Activated T-helper 17 cell treated with anti-CD3 and anti-CD28 coated beads, Interleukin-2, amount 50 U/mL, for 72 hours (primary cell): ENCODE measurements at regions not wholly inside any gene's neighbourhood (a gene's known extent, or its start where the extent isn't known, plus 50 kb on each side); places are given as distances from the start of the nearest gene placed in this dataset.
A peak's percentile ranks its signal among the peaks of the same experiment; 100 is the strongest.

Experiments used
- ATAC-seq: fragments of 150-1000 bp; cut with Tn5 transposase; replicated peaks from 2 replicates; pipeline ENCODE4 v1.10.0; 2021; ENCODE audit warnings: mild to moderate bottlenecking, moderate library complexity
- H3K27ac Mint-ChIP-seq: one replicate; pipeline ENCODE4 v1.8.0; 2022; ENCODE audit warnings: mixed read lengths
- H3K27me3 Mint-ChIP-seq: one replicate; pipeline ENCODE4 v1.8.0; 2022; ENCODE audit warnings: mixed read lengths
- H3K36me3 Mint-ChIP-seq: one replicate; pipeline ENCODE4 v1.8.0; 2022; ENCODE audit warnings: low read depth, mild to moderate bottlenecking, mixed read lengths
- H3K4me1 Mint-ChIP-seq: one replicate; pipeline ENCODE4 v1.8.0; 2022; ENCODE audit warnings: mixed read lengths
- H3K4me3 Mint-ChIP-seq: one replicate; pipeline ENCODE4 v1.8.0; 2022; ENCODE audit warnings: mild to moderate bottlenecking, mixed read lengths
- H3K9me3 Mint-ChIP-seq: one replicate; pipeline ENCODE4 v1.8.0; 2022; ENCODE audit warnings: mixed read lengths

DNA sequence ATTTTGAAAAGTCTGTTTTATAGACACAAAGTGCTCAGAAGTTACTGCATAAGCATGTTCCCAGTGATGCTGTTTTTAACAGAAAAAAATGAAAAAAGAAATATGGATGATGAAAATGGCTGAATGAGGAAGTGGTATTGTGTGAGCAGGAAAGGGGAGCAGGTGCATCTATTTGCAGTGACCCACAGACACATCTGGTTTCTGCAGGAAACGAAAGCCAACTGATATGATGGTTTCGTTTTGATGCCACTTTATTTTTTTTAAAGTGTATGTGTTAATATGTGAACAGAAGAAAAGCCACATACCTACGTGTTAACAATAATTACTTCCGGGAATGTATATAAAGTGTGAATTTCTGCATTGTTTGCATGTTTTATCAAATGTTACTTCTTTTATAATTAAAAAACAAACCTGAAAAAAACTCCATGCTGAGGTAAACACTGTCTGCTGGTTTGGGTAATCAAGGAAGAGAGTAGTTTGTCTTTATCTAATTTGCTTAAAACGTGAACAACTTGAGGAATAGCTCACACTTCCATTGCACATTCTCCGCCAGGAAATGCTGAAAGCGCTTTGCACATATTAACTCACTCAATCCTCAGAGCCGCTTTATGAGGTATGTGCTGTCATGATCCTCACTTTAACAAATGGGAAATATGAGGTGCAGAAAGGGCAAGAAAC, 1335.9 kb downstream of the TBC1D22A start:
- Mint-ChIP-seq H3K27me3 (peaks cover 8% of the 10 kb centered on the region), H3K36me3 (no peaks in the 10 kb centered on the region), H3K4me3 (peak overlapping the region; percentile 61), H3K27ac (peak overlapping the region; percentile 39), H3K9me3 (no peaks in the 10 kb centered on the region), H3K4me1 (peaks cover 17% of the 10 kb centered on the region)
- ATAC-seq, result peak; percentile 88

GRCh38 chr22:48097723-48098122, 1335.3 kb downstream of the TBC1D22A start:
- peak overlapping the region; percentile 61 for H3K4me3 Mint-ChIP-seq
- H3K9me3 Mint-ChIP-seq, result no peaks in the 10 kb centered on the region
- H3K4me1 Mint-ChIP-seq, result peaks cover 17% of the 10 kb centered on the region
- H3K27ac Mint-ChIP-seq, result peak overlapping the region; percentile 39
- no peaks in the 10 kb centered on the region for H3K36me3 Mint-ChIP-seq
- peaks cover 4% of the 10 kb centered on the region for H3K27me3 Mint-ChIP-seq
- no peak for ATAC-seq

DNA sequence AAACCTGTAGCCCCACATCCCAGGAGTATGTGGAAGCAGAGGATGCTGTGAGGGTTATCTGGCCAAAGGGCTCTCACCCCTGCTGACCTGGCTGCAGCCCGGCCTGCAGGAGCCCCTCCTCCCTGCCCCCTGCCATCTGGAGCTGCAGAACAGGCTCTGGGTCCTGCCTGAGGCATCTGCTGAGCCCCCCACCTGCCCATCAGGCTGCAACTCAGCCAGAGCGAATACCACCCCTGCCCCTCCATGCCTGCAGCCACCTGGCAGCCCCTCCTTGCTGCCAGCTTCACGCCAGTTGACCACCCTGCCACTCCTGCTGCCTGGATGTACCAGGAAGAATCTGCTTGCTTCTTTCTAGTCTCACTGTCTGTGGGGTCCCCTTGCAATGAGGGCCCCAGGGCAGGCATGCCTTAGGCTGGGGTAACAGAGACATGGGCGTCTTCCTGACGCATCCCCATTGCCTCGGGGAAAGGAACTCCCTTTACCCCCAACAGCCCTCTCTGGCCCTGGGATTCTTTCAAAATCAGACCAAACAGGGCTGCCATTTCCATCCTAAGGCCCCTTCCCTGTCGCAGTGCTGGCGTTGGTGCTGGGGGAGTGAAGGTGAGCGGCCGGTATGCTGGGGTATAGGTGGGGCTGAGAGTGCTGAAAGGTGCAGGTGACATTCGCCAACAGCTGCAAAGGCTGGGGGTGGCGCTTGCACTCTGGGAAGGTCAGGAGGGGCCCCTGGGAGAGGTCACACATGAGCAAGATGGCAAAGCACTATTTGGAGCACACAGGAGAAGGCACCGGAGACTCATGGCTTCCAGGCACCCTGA, 1334.6 kb downstream of the TBC1D22A start:
- Mint-ChIP-seq H3K36me3 (no peaks in the 10 kb centered on the region), H3K4me3 (no peak overlapping the region), H3K27me3 (peaks cover 3% of the 10 kb centered on the region), H3K4me1 (peaks cover 17% of the 10 kb centered on the region), H3K9me3 (no peaks in the 10 kb centered on the region), H3K27ac (no peak overlapping the region)
- ATAC-seq, result no peak

DNA sequence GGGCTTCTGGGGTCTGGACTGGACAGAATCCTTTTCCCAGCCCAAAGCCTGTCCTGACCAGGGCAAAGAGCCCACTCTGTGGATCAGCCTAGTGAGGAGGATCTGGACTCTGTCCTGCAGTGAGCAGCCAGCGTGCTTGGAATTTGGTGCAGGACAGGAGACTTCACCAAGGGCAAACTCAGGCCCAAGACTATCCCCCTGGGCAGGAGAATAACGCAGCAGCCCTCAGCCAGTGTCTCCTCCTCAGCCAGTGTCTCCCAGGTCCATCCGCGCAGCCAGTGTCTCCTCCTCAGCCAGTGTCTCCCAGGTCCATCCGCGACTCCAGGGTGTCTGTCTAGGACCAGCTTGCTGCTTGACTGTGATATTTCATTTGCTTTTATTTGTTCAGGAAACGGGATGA, 1334.0 kb downstream of the TBC1D22A start:
- H3K36me3 Mint-ChIP-seq, result no peaks in the 10 kb centered on the region
- peaks cover 17% of the 10 kb centered on the region for H3K4me1 Mint-ChIP-seq
- no peaks in the 10 kb centered on the region for H3K9me3 Mint-ChIP-seq
- no peak overlapping the region for H3K27ac Mint-ChIP-seq
- ATAC-seq, result no peak
- H3K4me3 Mint-ChIP-seq, result no peak overlapping the region
- H3K27me3 Mint-ChIP-seq, result no peaks in the 10 kb centered on the region

GRCh38 chr22:48093981-48094380, 1331.5 kb downstream of the TBC1D22A start:
- Mint-ChIP-seq H3K4me3 (no peak overlapping the region), H3K27ac (no peak overlapping the region), H3K9me3 (no peaks in the 10 kb centered on the region), H3K4me1 (peaks cover 11% of the 10 kb centered on the region), H3K27me3 (no peaks in the 10 kb centered on the region), H3K36me3 (no peaks in the 10 kb centered on the region)
- no peak for ATAC-seq

DNA sequence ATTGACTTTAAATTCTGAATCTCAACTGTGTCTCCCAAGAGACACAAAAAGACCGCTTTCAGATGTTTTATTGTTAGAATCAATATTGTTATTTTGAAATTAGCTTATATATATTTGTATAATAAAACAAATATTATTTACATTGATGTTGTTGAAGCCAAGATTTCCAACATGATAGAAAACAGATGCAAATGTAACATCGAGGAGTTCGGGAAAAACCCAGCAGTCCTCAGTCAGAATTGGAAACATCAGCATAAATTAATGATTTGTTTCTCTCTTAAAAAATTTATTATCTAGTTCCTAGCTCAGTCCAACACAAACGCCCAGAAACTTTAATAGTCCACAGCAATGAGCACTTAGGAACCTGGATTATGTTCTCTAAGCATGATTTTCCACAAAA, 1330.4 kb downstream of the TBC1D22A start:
- no peak overlapping the region for H3K4me3 Mint-ChIP-seq
- peaks cover 3% of the 10 kb centered on the region for H3K27me3 Mint-ChIP-seq
- no peaks in the 10 kb centered on the region for H3K9me3 Mint-ChIP-seq
- ATAC-seq, result no peak
- peaks cover 2% of the 10 kb centered on the region for H3K4me1 Mint-ChIP-seq
- no peak overlapping the region for H3K27ac Mint-ChIP-seq
- H3K36me3 Mint-ChIP-seq, result no peaks in the 10 kb centered on the region

DNA sequence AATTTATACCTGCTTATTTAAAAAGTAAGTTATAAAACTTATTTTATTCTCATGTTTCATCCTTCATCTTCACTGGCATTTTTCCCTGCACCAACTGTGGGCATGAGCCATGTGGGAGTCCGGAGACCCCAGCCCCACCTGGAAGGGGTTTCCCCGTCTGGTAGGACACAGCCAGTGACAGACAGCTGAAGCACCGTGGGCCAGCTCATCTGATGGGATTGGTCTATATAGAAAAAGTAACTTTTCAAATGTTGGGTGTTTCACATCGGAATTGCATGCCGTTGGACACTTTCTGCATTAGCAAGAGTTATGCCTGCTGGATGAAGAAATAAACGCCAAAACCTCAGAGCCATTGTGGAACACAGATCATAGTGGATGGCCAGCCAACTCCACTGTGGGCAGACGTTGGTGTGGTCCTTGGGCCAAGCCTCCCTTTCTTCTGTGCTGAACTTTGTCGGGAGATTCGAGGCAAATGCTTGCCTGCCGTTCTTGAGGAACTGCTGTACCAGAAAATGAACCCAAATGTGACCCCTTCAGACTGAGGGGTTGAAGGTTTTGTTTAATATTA, 1329.3 kb downstream of the TBC1D22A start:
- H3K36me3 Mint-ChIP-seq, result no peaks in the 10 kb centered on the region
- H3K4me3 Mint-ChIP-seq, result no peak overlapping the region
- ATAC-seq, result no peak

DNA sequence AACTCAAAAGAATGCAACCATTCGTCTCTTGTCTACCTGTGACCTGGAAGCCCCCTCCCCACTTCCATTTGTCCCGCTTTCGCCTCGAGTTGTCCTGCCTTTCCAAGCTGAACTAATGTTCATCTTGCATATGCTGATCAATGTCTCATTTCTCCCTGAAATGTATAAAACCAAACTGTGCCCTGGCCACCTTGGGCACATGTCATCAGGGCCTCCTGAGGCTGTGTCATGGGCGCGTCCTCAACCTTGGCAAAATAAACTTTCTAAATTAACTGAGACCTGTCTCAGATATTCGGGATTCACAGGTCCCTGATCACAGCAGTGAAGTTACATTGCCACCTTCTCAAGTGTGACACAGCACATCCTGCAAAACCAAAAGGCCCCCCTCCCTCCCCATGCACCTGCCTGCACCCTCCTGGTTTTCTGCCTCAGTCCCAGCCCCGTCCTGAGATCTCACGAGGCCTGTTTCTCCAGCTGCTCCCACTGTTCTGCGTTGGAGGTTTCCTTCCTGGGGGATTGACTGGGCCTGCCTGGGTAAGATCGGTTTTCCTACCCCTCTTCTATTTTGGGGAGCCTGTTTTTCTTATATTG, 1328.7 kb downstream of the TBC1D22A start:
- Mint-ChIP-seq H3K4me3 (no peak overlapping the region), H3K27ac (no peak overlapping the region), H3K9me3 (no peaks in the 10 kb centered on the region), H3K36me3 (no peaks in the 10 kb centered on the region), H3K4me1 (no peaks in the 10 kb centered on the region), H3K27me3 (peaks cover 3% of the 10 kb centered on the region)
- no peak for ATAC-seq

More for the DNA sequence above, 1329.3 kb downstream of the TBC1D22A start:
- Mint-ChIP-seq H3K9me3 (no peaks in the 10 kb centered on the region), H3K27me3 (peaks cover 3% of the 10 kb centered on the region), H3K27ac (no peak overlapping the region), H3K4me1 (no peaks in the 10 kb centered on the region)

- Mint-ChIP-seq H3K4me1 (no peaks in the 10 kb centered on the region), H3K27ac (no peak overlapping the region), H3K27me3 (peaks cover 8% of the 10 kb centered on the region), H3K9me3 (no peaks in the 10 kb centered on the region), H3K4me3 (no peak overlapping the region), H3K36me3 (no peaks in the 10 kb centered on the region)
- no peak for ATAC-seq
These were observed 1327.9 kb downstream of the TBC1D22A start for GRCh38 chr22:48090332-48090672.

DNA sequence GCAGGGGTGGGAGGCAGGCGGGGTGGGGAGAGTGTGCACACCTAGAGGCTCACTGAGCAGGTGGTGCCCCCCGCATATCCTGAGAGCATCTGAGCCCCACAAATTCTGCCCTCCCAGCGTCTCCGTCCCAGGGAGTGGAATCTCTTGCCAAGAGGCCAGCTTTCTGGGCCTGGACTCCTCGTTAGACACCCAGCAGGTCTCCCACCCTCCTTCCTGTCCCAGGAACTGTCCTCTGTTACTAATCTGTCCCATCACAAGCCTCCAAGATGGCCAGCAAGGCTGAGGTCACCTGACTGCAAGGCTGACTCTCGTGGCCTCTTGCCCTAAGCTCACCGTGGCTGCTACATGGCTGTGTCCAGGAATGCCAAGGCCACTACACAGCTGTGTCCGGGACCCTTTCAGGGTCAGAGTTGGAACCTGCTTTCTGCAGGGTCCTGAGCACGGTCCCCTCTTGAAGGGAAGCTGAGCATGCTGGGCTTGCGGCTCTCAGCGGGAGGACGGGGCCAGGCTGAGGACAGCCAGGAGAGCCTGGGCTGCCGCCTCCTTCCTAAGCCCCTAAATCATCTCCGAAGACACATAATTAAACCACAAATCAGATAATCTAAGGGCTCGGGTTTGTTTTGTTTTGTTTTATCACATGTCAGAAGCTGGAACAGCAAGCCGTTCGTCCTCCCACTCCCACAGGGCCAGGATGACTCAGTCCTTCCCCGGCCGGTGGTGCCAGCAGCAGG, 1327.3 kb downstream of the TBC1D22A start:
- Mint-ChIP-seq H3K36me3 (no peaks in the 10 kb centered on the region), H3K27ac (no peak overlapping the region), H3K4me1 (peaks cover under 1% of the 10 kb centered on the region), H3K27me3 (peaks cover 9% of the 10 kb centered on the region), H3K4me3 (no peak overlapping the region), H3K9me3 (no peaks in the 10 kb centered on the region)
- peak; percentile 24 for ATAC-seq

DNA sequence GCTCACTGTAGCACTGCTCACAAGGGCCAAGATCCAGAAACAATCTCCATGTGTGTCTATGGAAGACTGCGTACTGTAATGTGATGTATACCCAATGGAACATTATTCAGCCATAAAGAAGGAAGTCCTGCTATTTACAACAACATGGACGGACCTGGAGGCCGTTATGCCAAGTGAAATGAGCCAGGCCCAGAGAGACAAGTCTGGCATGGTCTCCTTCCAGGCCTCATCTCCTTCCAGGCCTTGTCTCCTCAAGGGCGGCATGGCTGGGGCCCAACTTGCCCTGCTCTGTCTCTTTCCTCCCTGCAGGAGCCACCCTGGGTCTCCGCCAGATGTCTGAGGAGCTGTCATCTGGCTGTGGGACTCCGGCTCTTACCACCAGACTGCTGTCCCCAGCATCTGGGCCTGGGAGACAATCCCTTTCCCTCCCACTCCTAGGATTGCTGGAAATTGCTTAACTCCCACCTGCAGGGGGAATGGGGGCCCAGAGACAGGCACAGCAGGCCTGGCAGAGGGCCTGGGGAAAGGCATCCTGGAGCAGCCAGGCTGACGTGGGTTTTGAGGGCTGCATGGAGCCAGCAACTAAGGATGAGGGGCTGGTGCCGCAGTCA, 1326.6 kb downstream of the TBC1D22A start:
- Mint-ChIP-seq H3K36me3 (no peaks in the 10 kb centered on the region), H3K27ac (no peak overlapping the region), H3K4me1 (peaks cover 8% of the 10 kb centered on the region), H3K9me3 (no peaks in the 10 kb centered on the region), H3K27me3 (peaks cover 17% of the 10 kb centered on the region), H3K4me3 (no peak overlapping the region)
- no peak for ATAC-seq

GRCh38 chr22:48088251-48088650, 1325.8 kb downstream of the TBC1D22A start:
- H3K27ac Mint-ChIP-seq, result no peak overlapping the region
- peaks cover 9% of the 10 kb centered on the region for H3K4me1 Mint-ChIP-seq
- H3K9me3 Mint-ChIP-seq, result no peaks in the 10 kb centered on the region
- ATAC-seq, result no peak
- no peak overlapping the region for H3K4me3 Mint-ChIP-seq
- no peaks in the 10 kb centered on the region for H3K36me3 Mint-ChIP-seq
- peaks cover 20% of the 10 kb centered on the region for H3K27me3 Mint-ChIP-seq

GRCh38 chr22:48085901-48086645, 1323.6 kb downstream of the TBC1D22A start:
- H3K36me3 Mint-ChIP-seq, result no peaks in the 10 kb centered on the region
- no peak overlapping the region for H3K4me3 Mint-ChIP-seq
- H3K4me1 Mint-ChIP-seq, result peaks cover 9% of the 10 kb centered on the region
- H3K27me3 Mint-ChIP-seq, result peaks cover 23% of the 10 kb centered on the region
- ATAC-seq, result no peak
- no peaks in the 10 kb centered on the region for H3K9me3 Mint-ChIP-seq
- no peak overlapping the region for H3K27ac Mint-ChIP-seq
